ENCODE measurements at regions not wholly inside any gene's neighbourhood (a gene's known extent, or its start where the extent isn't known, plus 50 kb on each side); places are given as distances from the start of the nearest gene placed in this dataset.

DNA sequence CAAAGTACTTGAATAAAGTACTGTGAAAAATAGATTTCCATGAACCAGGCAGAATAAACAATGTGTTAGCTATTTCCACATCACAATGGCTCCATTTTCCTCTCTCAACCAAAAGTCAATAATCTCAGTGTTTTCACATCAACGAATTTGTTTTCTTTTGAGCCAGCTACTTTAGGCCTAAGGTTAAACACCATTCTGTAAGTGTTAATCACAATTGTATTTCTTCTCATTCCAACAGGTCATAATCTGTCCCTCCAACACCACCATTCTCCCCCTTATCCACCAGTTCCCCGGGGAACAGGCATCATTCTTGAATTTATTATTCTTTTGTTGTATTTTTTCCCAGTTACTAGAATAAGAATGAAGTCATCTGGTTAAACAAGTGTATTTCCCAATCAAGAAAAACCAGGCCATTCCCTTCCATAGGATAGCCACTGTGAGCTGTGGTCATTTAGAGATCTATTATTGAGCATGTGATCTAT, 66.2 kb upstream of the PALMD start:
- no peak for DNase-seq

GRCh38 chr1:99580451-99580850, 65.5 kb upstream of the PALMD start:
- DNase-seq: no peak

GRCh38 chr1:99587008-99587407, 58.9 kb upstream of the PALMD start:
- DNase-seq: no peak

GRCh38 chr1:99589186-99589636, 56.7 kb upstream of the PALMD start:
- DNase-seq: no peak

DNA sequence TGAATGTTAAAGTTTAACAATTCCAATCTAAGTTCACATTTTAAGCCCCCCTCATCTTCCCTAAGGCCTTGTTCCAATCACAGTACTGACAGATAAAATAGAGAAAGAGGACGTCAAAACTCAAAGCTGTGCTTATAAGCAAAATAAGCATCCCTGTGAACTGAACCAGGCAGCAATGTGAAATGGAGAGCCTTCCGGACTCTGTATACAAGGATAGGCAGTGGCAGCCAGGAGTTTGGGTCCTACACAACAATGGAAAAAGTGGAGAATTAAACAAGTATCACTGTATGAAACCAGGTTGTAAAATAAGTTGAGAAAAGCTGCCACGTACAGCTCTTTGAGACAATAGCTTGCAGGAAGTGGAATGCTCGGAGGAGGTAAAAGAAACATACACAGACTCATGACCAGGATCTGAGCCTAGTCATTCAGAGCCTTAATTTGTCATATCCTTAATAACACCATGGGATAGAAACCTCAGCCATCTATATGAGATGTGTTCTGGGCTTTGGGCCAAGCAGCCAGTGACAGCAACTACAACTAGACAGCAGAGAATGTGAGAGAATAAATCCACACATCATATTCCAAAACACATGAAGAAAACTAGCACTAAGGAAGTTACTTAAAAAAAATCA, 55.2 kb upstream of the PALMD start:
- no peak for DNase-seq

DNA sequence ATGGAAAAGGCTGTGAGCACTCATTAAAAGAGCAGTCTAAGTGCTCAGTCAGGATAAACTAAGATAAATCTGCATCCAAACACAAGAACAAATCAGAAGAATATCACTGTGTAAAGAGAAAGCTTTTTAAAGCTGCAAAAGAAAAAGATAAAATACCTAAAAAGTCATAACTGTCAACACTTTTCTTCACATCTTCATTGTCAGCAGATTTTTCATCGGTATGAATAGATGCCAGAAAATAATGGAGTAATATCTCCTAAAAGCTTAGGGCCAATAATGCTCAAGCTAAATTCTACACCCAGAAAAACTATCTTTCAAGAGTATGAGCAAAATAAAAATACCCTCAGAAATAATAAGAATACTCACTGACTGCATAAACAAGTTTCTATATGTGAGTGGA, 54.0 kb upstream of the PALMD start:
- no peak for DNase-seq

GRCh38 chr1:99594205-99594604, 51.7 kb upstream of the PALMD start:
- no peak for DNase-seq

- DNase-seq: no peak
These were observed 50.9 kb upstream of the PALMD start for GRCh38 chr1:99595041-99595440.

DNA sequence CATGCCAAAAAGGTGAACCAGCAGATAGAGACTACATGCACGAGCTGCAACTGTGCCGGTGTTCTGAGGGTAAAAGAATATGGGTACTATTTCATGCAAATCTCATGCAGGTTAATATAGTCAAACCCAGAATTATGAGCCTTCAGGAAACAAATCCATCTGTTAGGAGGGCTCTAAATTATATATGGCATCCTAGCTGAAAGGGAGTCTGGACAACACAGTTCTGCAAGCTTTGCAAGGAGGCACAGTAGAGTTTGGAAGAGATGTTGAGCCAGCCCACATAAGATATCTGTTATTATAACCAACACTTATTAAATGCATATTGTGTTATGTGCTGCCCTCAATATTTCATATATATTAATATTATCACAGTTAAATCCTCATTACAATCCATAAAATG, 50.5 kb upstream of the PALMD start:
- DNase-seq: no peak
